ENCODE measurements at regions not wholly inside any gene's neighbourhood (a gene's known extent, or its start where the extent isn't known, plus 50 kb on each side); places are given as distances from the start of the nearest gene placed in this dataset.

GRCh38 chr12:127592245-127592644 lies 674.7 kb upstream of the TMEM132C start:
- POLR2A ChIA-PET, result no interaction called here
- TF ChIP-seq, protein P1, sequence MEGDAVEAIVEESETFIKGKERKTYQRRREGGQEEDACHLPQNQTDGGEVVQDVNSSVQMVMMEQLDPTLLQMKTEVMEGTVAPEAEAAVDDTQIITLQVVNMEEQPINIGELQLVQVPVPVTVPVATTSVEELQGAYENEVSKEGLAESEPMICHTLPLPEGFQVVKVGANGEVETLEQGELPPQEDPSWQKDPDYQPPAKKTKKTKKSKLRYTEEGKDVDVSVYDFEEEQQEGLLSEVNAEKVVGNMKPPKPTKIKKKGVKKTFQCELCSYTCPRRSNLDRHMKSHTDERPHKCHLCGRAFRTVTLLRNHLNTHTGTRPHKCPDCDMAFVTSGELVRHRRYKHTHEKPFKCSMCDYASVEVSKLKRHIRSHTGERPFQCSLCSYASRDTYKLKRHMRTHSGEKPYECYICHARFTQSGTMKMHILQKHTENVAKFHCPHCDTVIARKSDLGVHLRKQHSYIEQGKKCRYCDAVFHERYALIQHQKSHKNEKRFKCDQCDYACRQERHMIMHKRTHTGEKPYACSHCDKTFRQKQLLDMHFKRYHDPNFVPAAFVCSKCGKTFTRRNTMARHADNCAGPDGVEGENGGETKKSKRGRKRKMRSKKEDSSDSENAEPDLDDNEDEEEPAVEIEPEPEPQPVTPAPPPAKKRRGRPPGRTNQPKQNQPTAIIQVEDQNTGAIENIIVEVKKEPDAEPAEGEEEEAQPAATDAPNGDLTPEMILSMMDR (IDR thresholded peaks at IDR 0.05), result no peak
- CTCF ChIA-PET, result interaction anchor here (1.2 kb wide), 1 partner anchor 85 kb away, joined by 4 read pairs; no protein-coding TSS in a partner anchor
- no peak overlapping the region for H3K4me3 Mint-ChIP-seq
- no peaks in the 10 kb centered on the region for H3K36me3 Mint-ChIP-seq (ENCODE audit: low read depth)
- no peaks in the 10 kb centered on the region for H3K27me3 Mint-ChIP-seq
- H3K27ac Mint-ChIP-seq, result no peak overlapping the region
- no peak for ATAC-seq
- DNase-seq, result no peak
- H3K9me3 Mint-ChIP-seq, result peaks cover 3% of the 10 kb centered on the region
- intact Hi-C loops (cut with micrococcal nuclease), result no loop called here
- no peaks in the 10 kb centered on the region for H3K4me1 Mint-ChIP-seq (ENCODE audit: low read depth)

GRCh38 chr12:127594351-127594970 lies 672.5 kb upstream of the TMEM132C start:
- ChIA-PET POLR2A (interaction anchor here (0.6 kb wide), 1 partner anchor 467 kb away, joined by 3 read pairs; no protein-coding TSS in a partner anchor), CTCF (no interaction called here)
- H3K27ac Mint-ChIP-seq, result no peak overlapping the region

GRCh38 chr12:127595506-127595905 lies 671.5 kb upstream of the TMEM132C start:
- CTCF ChIA-PET, result no interaction called here
- Mint-ChIP-seq H3K27me3 (no peaks in the 10 kb centered on the region), H3K9me3 (no peaks in the 10 kb centered on the region)

More at GRCh38 chr12:127594351-127594970, 672.5 kb upstream of the TMEM132C start:
- DNase-seq (no peak), ATAC-seq (no peak)
- no peaks in the 10 kb centered on the region for H3K27me3 Mint-ChIP-seq
- no peaks in the 10 kb centered on the region for H3K36me3 Mint-ChIP-seq (ENCODE audit: low read depth)
- H3K4me3 Mint-ChIP-seq, result no peak overlapping the region
- H3K4me1 Mint-ChIP-seq (ENCODE audit: low read depth), result no peaks in the 10 kb centered on the region
- H3K9me3 Mint-ChIP-seq, result no peaks in the 10 kb centered on the region
- TF ChIP-seq, protein P1 (IDR thresholded peaks at IDR 0.05), result no peak
- intact Hi-C loops (cut with micrococcal nuclease), result no loop called here

DNA sequence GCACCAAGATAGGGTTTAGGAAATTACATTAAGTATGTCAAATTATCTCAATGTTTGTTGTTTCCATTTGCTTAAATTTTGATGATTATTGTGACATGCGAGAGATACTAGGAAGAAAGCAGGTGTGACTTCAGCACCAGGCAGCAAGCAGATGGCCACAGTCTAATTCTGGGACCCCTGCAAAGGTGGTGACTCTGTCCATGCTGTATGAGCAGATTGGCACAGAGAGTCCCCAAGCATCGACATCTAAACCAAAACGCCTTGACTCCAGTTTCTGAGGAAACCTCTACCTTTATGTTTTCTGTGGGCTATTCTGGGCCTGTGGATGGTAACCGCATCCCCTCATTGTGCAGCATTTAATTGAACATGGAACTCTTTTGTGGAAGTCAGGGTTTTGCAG lies 670.1 kb upstream of the TMEM132C start:
- Mint-ChIP-seq H3K9me3 (no peaks in the 10 kb centered on the region), H3K36me3 (ENCODE audit: low read depth) (no peaks in the 10 kb centered on the region), H3K4me3 (no peak overlapping the region), H3K27me3 (no peaks in the 10 kb centered on the region), H3K4me1 (ENCODE audit: low read depth) (no peaks in the 10 kb centered on the region), H3K27ac (no peak overlapping the region)
- intact Hi-C loops (cut with micrococcal nuclease), result no loop called here
- DNase-seq (no peak), ATAC-seq (no peak)
- ChIA-PET POLR2A (no interaction called here), CTCF (no interaction called here)
- TF ChIP-seq, protein P1 (IDR thresholded peaks at IDR 0.05), result no peak

More at GRCh38 chr12:127595506-127595905, 671.5 kb upstream of the TMEM132C start:
- DNase-seq (no peak), ATAC-seq (no peak)
- no peak overlapping the region for H3K4me3 Mint-ChIP-seq
- H3K36me3 Mint-ChIP-seq (ENCODE audit: low read depth), result no peaks in the 10 kb centered on the region
- intact Hi-C loops (cut with micrococcal nuclease), result no loop called here
- POLR2A ChIA-PET, result no interaction called here
- H3K27ac Mint-ChIP-seq, result no peak overlapping the region
- TF ChIP-seq, protein P1 (IDR thresholded peaks at IDR 0.05), result no peak
- no peaks in the 10 kb centered on the region for H3K4me1 Mint-ChIP-seq (ENCODE audit: low read depth)

DNA sequence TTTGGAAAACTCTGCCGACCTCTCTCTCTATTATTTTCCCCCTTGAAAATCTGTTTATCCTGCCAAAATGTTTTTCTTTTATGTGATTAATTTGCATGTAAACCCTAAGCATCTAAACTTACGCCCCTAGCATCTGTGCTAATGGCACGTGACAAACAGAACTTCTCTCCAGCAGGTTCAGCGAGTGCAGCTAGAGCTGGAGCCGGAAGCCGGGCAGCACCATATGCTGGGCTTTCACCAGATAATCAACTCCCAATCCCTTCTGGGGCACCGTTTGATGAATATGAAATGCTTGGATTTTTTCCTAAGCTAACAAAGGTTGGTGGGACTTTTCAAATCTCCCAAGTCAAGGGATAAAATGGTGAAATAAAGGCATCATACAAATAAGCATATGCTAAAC lies 667.5 kb upstream of the TMEM132C start:
- ATAC-seq (no peak), DNase-seq (no peak)
- no peak overlapping the region for H3K4me3 Mint-ChIP-seq
- POLR2A ChIA-PET, result no interaction called here
- TF ChIP-seq, protein P1 (IDR thresholded peaks at IDR 0.05), result no peak
- intact Hi-C loops (cut with micrococcal nuclease), result no loop called here
- H3K27ac Mint-ChIP-seq, result no peak overlapping the region
- CTCF ChIA-PET, result no interaction called here
- H3K27me3 Mint-ChIP-seq, result no peaks in the 10 kb centered on the region
- H3K9me3 Mint-ChIP-seq, result no peaks in the 10 kb centered on the region
- no peaks in the 10 kb centered on the region for H3K4me1 Mint-ChIP-seq (ENCODE audit: low read depth)
- no peaks in the 10 kb centered on the region for H3K36me3 Mint-ChIP-seq (ENCODE audit: low read depth)
